Activated T-cell treated with anti-CD3 and anti-CD28 coated beads, Interleukin-2, amount 50 U/mL, for 1 hour (primary cell): ENCODE measurements at regions not wholly inside any gene's neighbourhood (a gene's known extent, or its start where the extent isn't known, plus 50 kb on each side); places are given as distances from the start of the nearest gene placed in this dataset.

Experiments used
- DNase-seq: peaks from one replicate; pipeline ENCODE4 v3.0.0-alpha.2; 2020

GRCh38 chr5:164051745-164052144, 546.3 kb downstream of the MAT2B start:
- no peak for DNase-seq

- no peak for DNase-seq
Measured at GRCh38 chr5:164052536-164053093, 547.2 kb downstream of the MAT2B start.

GRCh38 chr5:164053123-164053522, 547.7 kb downstream of the MAT2B start:
- no peak for DNase-seq

GRCh38 chr5:164054461-164054860, 549.0 kb downstream of the MAT2B start:
- DNase-seq = no peak

- no peak for DNase-seq
Measured at GRCh38 chr5:164057121-164057520, 551.7 kb downstream of the MAT2B start.

GRCh38 chr5:164058621-164059020, 553.2 kb downstream of the MAT2B start:
- no peak for DNase-seq

GRCh38 chr5:164059471-164059870, 554.1 kb downstream of the MAT2B start:
- no peak for DNase-seq

- DNase-seq = no peak
Measured at GRCh38 chr5:164060786-164061355, 555.5 kb downstream of the MAT2B start.

- DNase-seq = no peak
Measured at GRCh38 chr5:164062304-164062703, 556.9 kb downstream of the MAT2B start.

GRCh38 chr5:164065266-164065665, 559.8 kb downstream of the MAT2B start:
- no peak for DNase-seq

GRCh38 chr5:164071671-164072070, 566.3 kb downstream of the MAT2B start:
- no peak for DNase-seq

- no peak for DNase-seq
Measured at GRCh38 chr5:164073081-164073480, 567.7 kb downstream of the MAT2B start.

GRCh38 chr5:164076556-164076955, 571.1 kb downstream of the MAT2B start:
- no peak for DNase-seq

- DNase-seq = no peak
Measured at GRCh38 chr5:164090358-164090757, 584.9 kb downstream of the MAT2B start.

GRCh38 chr5:164091836-164092235, 586.4 kb downstream of the MAT2B start:
- no peak for DNase-seq

- DNase-seq = no peak
Measured at GRCh38 chr5:164094291-164094690, 588.9 kb downstream of the MAT2B start.

GRCh38 chr5:164097749-164098148, 592.3 kb downstream of the MAT2B start:
- DNase-seq = no peak

- no peak for DNase-seq
Measured at GRCh38 chr5:164098531-164098930, 593.1 kb downstream of the MAT2B start.

GRCh38 chr5:164098979-164099378, 593.6 kb downstream of the MAT2B start:
- no peak for DNase-seq

- DNase-seq = no peak
Measured at GRCh38 chr5:164115420-164115819, 610.0 kb downstream of the MAT2B start.

- DNase-seq = no peak
Measured at GRCh38 chr5:164119806-164120447, 614.5 kb downstream of the MAT2B start.

GRCh38 chr5:164127527-164127926, 622.1 kb downstream of the MAT2B start:
- DNase-seq = no peak

GRCh38 chr5:164132358-164132757, 626.9 kb downstream of the MAT2B start:
- DNase-seq = no peak

- DNase-seq = no peak
Measured at GRCh38 chr5:164137095-164137494, 631.7 kb downstream of the MAT2B start.

- DNase-seq = no peak
Measured at GRCh38 chr5:164139423-164139822, 634.0 kb downstream of the MAT2B start.
